ENCODE measurements at regions not wholly inside any gene's neighbourhood (a gene's known extent, or its start where the extent isn't known, plus 50 kb on each side); places are given as distances from the start of the nearest gene placed in this dataset.

GRCh38 chr10:131536676-131537075, 225.2 kb upstream of the TCERG1L start:
- no peak overlapping the region for H3K4me3 ChIP-seq (ENCODE audit: control insufficient read depth, low read depth, low read length)
- no peak for DNase-seq (ENCODE audit: low read depth)
- no peak for TF ChIP-seq CTCF (IDR thresholded peaks at IDR 0.05; ENCODE audit: control insufficient read depth, insufficient read depth, low read depth, low read length, missing control alignments)

GRCh38 chr10:131537281-131537680, 225.8 kb upstream of the TCERG1L start:
- TF ChIP-seq CTCF (IDR thresholded peaks at IDR 0.05; ENCODE audit: control insufficient read depth, insufficient read depth, low read depth, low read length, missing control alignments): no peak
- no peak for DNase-seq (ENCODE audit: low read depth)
- H3K4me3 ChIP-seq (ENCODE audit: control insufficient read depth, low read depth, low read length): no peak overlapping the region

DNA sequence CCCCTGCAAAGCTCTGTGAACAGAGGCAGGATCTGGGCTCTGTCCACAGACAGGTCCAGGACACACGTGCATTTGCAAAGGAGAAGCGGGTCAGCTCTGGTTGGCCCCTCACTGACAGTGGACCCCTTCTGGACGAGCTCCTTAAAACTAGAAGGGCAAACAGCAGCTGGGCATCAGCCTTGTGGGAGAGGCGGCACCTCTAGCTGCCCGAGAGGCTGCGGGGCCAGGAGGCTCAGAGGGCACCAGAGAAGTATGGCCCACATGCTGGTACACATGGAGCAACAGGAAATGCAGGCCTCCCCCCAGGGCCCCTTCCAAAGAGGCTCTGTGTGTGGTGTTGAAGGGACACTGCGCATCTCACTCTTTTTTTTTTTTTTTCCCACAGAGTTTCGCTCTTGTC, 233.0 kb upstream of the TCERG1L start:
- no peak overlapping the region for H3K4me3 ChIP-seq (ENCODE audit: control insufficient read depth, low read depth, low read length)
- DNase-seq (ENCODE audit: low read depth): no peak
- TF ChIP-seq CTCF (IDR thresholded peaks at IDR 0.05; ENCODE audit: control insufficient read depth, insufficient read depth, low read depth, low read length, missing control alignments): no peak

GRCh38 chr10:131546086-131546810, 234.7 kb upstream of the TCERG1L start:
- DNase-seq (ENCODE audit: low read depth): no peak
- H3K4me3 ChIP-seq (ENCODE audit: control insufficient read depth, low read depth, low read length): no peak overlapping the region
- no peak for TF ChIP-seq CTCF (IDR thresholded peaks at IDR 0.05; ENCODE audit: control insufficient read depth, insufficient read depth, low read depth, low read length, missing control alignments)

DNA sequence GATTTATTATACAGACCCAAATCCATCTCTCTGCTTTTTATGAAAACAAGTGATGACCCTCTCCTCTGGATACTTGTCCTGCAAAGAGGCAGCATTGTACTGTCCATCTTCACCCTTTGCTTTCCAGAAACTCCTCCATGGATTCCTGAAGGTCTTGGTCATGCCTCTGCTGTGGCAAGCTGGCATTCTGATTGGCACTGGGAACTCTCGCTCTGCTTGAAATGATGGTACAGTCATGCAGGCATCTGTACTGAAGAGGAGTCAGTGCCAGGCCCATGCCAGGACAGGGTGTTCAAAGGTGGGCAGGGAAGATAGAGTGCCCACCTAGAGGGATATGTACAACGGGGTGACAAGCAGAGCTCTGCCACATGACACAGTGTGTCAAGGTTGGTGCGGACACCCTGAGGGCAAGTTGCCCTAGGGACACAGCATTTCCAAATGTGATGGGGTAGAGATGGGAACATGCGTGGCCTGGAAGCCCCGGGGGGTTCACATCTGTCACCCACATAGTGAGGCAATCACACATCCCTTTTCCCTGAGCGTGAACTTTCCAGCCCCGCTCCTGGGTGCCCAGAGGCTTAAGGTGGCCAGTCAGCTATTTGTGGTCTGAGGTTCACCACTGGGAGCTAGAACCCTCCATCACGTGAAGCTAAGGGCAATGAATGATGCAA, 235.7 kb upstream of the TCERG1L start:
- TF ChIP-seq CTCF (IDR thresholded peaks at IDR 0.05; ENCODE audit: control insufficient read depth, insufficient read depth, low read depth, low read length, missing control alignments): no peak
- no peak for DNase-seq (ENCODE audit: low read depth)
- no peak overlapping the region for H3K4me3 ChIP-seq (ENCODE audit: control insufficient read depth, low read depth, low read length)

DNA sequence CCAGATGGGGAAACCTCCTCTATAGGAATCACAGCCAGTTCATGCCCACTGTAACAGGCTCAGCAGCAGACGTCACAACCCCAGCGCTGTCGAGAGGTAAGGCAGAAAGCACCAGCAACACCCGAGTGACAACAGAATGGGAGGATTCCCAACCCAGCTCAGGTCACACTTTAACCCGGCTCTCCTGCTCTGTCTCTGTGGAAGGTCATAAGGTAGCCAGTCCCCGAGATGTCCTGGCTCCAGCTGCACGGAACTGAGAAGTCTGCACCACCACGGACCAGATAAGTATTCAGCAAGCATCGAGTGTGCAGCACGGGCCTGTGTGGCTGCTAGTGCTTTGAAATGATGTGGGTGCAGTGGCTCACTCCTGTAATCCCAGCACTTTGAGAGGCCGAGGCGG, 236.7 kb upstream of the TCERG1L start:
- no peak overlapping the region for H3K4me3 ChIP-seq (ENCODE audit: control insufficient read depth, low read depth, low read length)
- no peak for TF ChIP-seq CTCF (IDR thresholded peaks at IDR 0.05; ENCODE audit: control insufficient read depth, insufficient read depth, low read depth, low read length, missing control alignments)
- DNase-seq (ENCODE audit: low read depth): no peak

All from AG09309 (cell line).